SK-N-SH (cell line): ENCODE measurements at regions not wholly inside any gene's neighbourhood (a gene's known extent, or its start where the extent isn't known, plus 50 kb on each side); places are given as distances from the start of the nearest gene placed in this dataset.

Experiments used
- CTCF ChIA-PET: fragments of 300-600, 350-600 bp; formaldehyde crosslinking; extraction: SDS; loops from one replicate; lab custom pipeline; 2021; lab: Yijun Ruan, JAX
- POLR2A ChIA-PET: fragments of 350-600 bp; sonication (Branson Sonifier 250); formaldehyde crosslinking; extraction: SDS; loops from one replicate; lab custom pipeline; 2020; ENCODE audit warnings: antibody characterized with exemption, inconsistent platforms; lab: Yijun Ruan, JAX
- DNase-seq: peaks from one replicate; pipeline ENCODE4 v3.0.0; 2012
- H2AFZ ChIP-seq: fragments of 200-600 bp; sonication (generic); 2 replicates; pipeline ENCODE4 v1.8.1; 2016; ENCODE audit warnings: antibody characterized with exemption, mild to moderate bottlenecking, low read depth
- H3F3A ChIP-seq: fragments of 200-600 bp; sonication (generic); replicated peaks from 2 replicates; pipeline ENCODE3; 2016; ENCODE audit warnings: antibody characterized with exemption, mild to moderate bottlenecking; ENCODE audit not compliant: insufficient read depth
- H3K27ac ChIP-seq, 2 experiments: fragments of 200-500 bp in 1 of 2; fragments of 200-600 bp in 1 of 2; sonication (Bioruptor generic) in 1 of 2; sonication (generic), shearing (Covaris generic) in 1 of 2; 2 replicates each; pipeline versions ENCODE4 v1.5.1 to v1.6.1; 2014 to 2016; ENCODE audit warnings: low read depth in 2 of 2, inconsistent platforms in 1 of 2, low read length in 1 of 2, mild to moderate bottlenecking in 1 of 2, mixed read lengths in 1 of 2
- H3K27me3 ChIP-seq: fragments of 200-600 bp; sonication (generic), shearing (Covaris generic); 2 replicates; pipeline ENCODE4 v1.6.1; 2016; ENCODE audit warnings: mixed run types; ENCODE audit not compliant: insufficient read depth
- H3K36me3 ChIP-seq, 2 experiments: fragments of 200-500 bp in 1 of 2; fragments of 200-600 bp in 1 of 2; sonication (Bioruptor generic) in 1 of 2; sonication (generic) in 1 of 2; replicated peaks in 1 of 2; 2 replicates each; pipeline versions ENCODE3 to v1.5.1; 2014 to 2016; ENCODE audit warnings: low read length in 1 of 2, mild to moderate bottlenecking in 1 of 2; ENCODE audit not compliant: insufficient read depth in 2 of 2, control insufficient read depth in 1 of 2
- H3K4me1 ChIP-seq, 2 experiments: fragments of 200-500 bp in 1 of 2; fragments of 200-600 bp in 1 of 2; sonication (Bioruptor generic) in 1 of 2; sonication (generic), shearing (Covaris generic) in 1 of 2; 2 replicates each; pipeline versions ENCODE4 v1.5.1 to v1.6.1; 2014 to 2016; ENCODE audit warnings: low read depth in 1 of 2, low read length in 1 of 2, mixed run types in 1 of 2; ENCODE audit not compliant: insufficient read depth in 2 of 2, control insufficient read depth in 1 of 2
- H3K4me2 ChIP-seq: fragments of 200-600 bp; sonication (generic), shearing (Covaris generic); 2 replicates; pipeline ENCODE4 v1.6.1; 2017; ENCODE audit warnings: mixed run types
- H3K4me3 ChIP-seq, 2 experiments: fragments of 200-500 bp in 1 of 2; fragments of 200-600 bp in 1 of 2; sonication (Bioruptor generic) in 1 of 2; sonication (generic), shearing (Covaris generic) in 1 of 2; 2 replicates each; pipeline versions ENCODE4 v1.5.1 to v1.8.1; 2014 to 2016; ENCODE audit warnings: low read depth in 2 of 2, inconsistent platforms in 1 of 2, low read length in 1 of 2, mild to moderate bottlenecking in 1 of 2, mixed read lengths in 1 of 2, moderate library complexity in 1 of 2
- H3K79me2 ChIP-seq: fragments of 200-600 bp; sonication (generic); 2 replicates; pipeline ENCODE4 v1.8.1; 2017; ENCODE audit warnings: mild to moderate bottlenecking; ENCODE audit not compliant: insufficient read depth
- H3K9ac ChIP-seq: fragments of 200-600 bp; sonication (generic); 2 replicates; pipeline ENCODE4 v1.6.1; 2017; ENCODE audit warnings: mixed run types
- H3K9me2 ChIP-seq: fragments of 200-600 bp; sonication (generic); 2 replicates; pipeline ENCODE4 v1.6.1; 2017; ENCODE audit warnings: mixed run types
- H3K9me3 ChIP-seq: fragments of 200-600 bp; sonication (generic); 2 replicates; pipeline ENCODE4 v1.6.1; 2017; ENCODE audit warnings: mixed run types, mild to moderate bottlenecking, moderate library complexity
- H4K20me1 ChIP-seq: fragments of 200-600 bp; sonication (generic); 2 replicates; pipeline ENCODE4 v1.6.1; 2017; ENCODE audit warnings: mild to moderate bottlenecking, mixed run types; ENCODE audit not compliant: insufficient read depth
- CHD2 ChIP-seq: fragments of 150-350 bp; IDR thresholded peaks from 2 replicates; pipeline ENCODE4 v1.6.1; 2018; ENCODE audit warnings: low read length; ENCODE audit not compliant: partially characterized antibody
- CTCF ChIP-seq: fragments of 200-600 bp; sonication (generic); IDR thresholded peaks from 2 replicates; pipeline ENCODE4 v1.6.1; 2017; ENCODE audit warnings: antibody characterized with exemption, mild to moderate bottlenecking, moderate library complexity
- EZH2phosphoT487 ChIP-seq: fragments of 200-600 bp; sonication (generic); IDR thresholded peaks from 2 replicates; pipeline ENCODE4 v1.6.1; 2017; ENCODE audit warnings: low read depth, mixed run types, mild to moderate bottlenecking, antibody characterized with exemption, moderate library complexity, borderline replicate concordance
- FOSL2 ChIP-seq: IDR thresholded peaks from 2 replicates; pipeline ENCODE4 v1.4.0; 2012; ENCODE audit warnings: low read depth, mild to moderate bottlenecking, moderate library complexity, borderline replicate concordance
- FOXM1 ChIP-seq: IDR thresholded peaks from 2 replicates; pipeline ENCODE4 v1.4.0; 2012; ENCODE audit warnings: low read depth, mild to moderate bottlenecking
- GABPA ChIP-seq: IDR thresholded peaks from 2 replicates; pipeline ENCODE4 v1.4.0; 2012; ENCODE audit warnings: low read depth, mild to moderate bottlenecking
- MXI1 ChIP-seq: IDR thresholded peaks from 2 replicates; pipeline ENCODE4 v1.6.1; 2012; ENCODE audit warnings: mild to moderate bottlenecking, low read depth, low read length, improper control_type of control experiment
- NRF1 ChIP-seq: IDR thresholded peaks from 2 replicates; pipeline ENCODE4 v1.6.1; 2012; ENCODE audit warnings: low read depth, mild to moderate bottlenecking, low read length
- POLR2AphosphoS5 ChIP-seq: IDR thresholded peaks from 2 replicates; pipeline ENCODE4 v1.6.1; 2012; ENCODE audit warnings: low read depth, low read length
- RFX5 ChIP-seq: IDR thresholded peaks from 2 replicates; pipeline ENCODE4 v1.6.1; 2012; ENCODE audit warnings: mild to moderate bottlenecking, improper control_type of control experiment, low read length
- RXRA ChIP-seq: IDR thresholded peaks from 2 replicates; pipeline ENCODE4 v1.4.0; 2012; ENCODE audit warnings: low read depth, mild to moderate bottlenecking, borderline replicate concordance
- SIN3A ChIP-seq: IDR thresholded peaks from 2 replicates; pipeline ENCODE4 v1.6.1; 2012; ENCODE audit warnings: low read depth, mild to moderate bottlenecking, low read length, moderate library complexity, borderline replicate concordance
- TAF1 ChIP-seq: IDR thresholded peaks from 2 replicates; pipeline ENCODE4 v1.6.1; 2012; ENCODE audit warnings: low read depth, mild to moderate bottlenecking, low read length, moderate library complexity, borderline replicate concordance
- TEAD4 ChIP-seq: IDR thresholded peaks from 2 replicates; pipeline ENCODE4 v1.4.0; 2012; ENCODE audit warnings: mild to moderate bottlenecking, borderline replicate concordance; ENCODE audit not compliant: insufficient read depth
- USF2 ChIP-seq: fragments of 150-350 bp; IDR thresholded peaks from 2 replicates; pipeline ENCODE4 v1.6.1; 2017; ENCODE audit warnings: antibody characterized with exemption, low read length, low read depth, borderline replicate concordance
- TF ChIP-seq, protein P1 (sequence below): IDR thresholded peaks from 2 replicates; pipeline ENCODE4 v1.4.0; 2012; ENCODE audit warnings: low read depth, borderline replicate concordance
- TF ChIP-seq, protein P2 (sequence below): IDR thresholded peaks from 2 replicates; pipeline ENCODE4 v1.4.0; 2012; ENCODE audit warnings: low read depth

DNA sequence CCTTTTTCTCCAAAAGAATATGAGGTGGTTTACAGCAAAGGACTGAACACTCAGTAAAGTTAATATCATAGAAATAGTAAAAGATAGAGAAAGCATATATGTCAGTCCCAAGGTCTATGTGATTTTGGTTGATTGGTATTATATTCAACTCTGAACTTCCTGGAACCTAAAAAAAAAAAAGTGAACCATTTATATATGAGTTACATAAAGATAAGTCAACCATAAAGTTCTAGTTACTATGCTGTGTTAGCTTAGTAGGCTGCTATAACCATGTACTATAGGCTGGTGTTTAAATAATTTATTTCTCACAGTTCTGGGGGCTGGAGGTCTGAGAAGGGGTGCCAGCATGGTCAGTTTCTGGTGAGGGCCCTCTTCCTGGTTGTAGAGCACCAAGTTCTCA is 475.6 kb downstream of the KLF12 start:
- H3F3A ChIP-seq = no peaks in the 10 kb centered on the region
- DNase-seq = no peak
- H4K20me1 ChIP-seq = no peaks in the 10 kb centered on the region
- no peaks in the 10 kb centered on the region for H3K36me3 ChIP-seq
- CTCF ChIA-PET = no interaction called here
- no peaks in the 10 kb centered on the region for H3K9me3 ChIP-seq
- H3K27me3 ChIP-seq = no peaks in the 10 kb centered on the region
- H3K9ac ChIP-seq = no peak overlapping the region
- no peaks in the 10 kb centered on the region for H3K4me1 ChIP-seq
- H3K4me3 ChIP-seq = no peak overlapping the region
- H3K27ac ChIP-seq = no peak overlapping the region
- H3K4me2 ChIP-seq = no peak overlapping the region
- no peaks in the 10 kb centered on the region for H3K79me2 ChIP-seq
- no peak overlapping the region for H2AFZ ChIP-seq
- TF ChIP-seq GABPA = no peak
- TF ChIP-seq POLR2AphosphoS5 = no peak
- no peak for TF ChIP-seq RFX5
- TF ChIP-seq TEAD4 = no peak
- no peak for TF ChIP-seq FOXM1
- TF ChIP-seq MXI1 = no peak
- TF ChIP-seq, protein P1, sequence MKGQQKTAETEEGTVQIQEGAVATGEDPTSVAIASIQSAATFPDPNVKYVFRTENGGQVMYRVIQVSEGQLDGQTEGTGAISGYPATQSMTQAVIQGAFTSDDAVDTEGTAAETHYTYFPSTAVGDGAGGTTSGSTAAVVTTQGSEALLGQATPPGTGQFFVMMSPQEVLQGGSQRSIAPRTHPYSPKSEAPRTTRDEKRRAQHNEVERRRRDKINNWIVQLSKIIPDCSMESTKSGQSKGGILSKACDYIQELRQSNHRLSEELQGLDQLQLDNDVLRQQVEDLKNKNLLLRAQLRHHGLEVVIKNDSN = no peak
- TF ChIP-seq EZH2phosphoT487 = no peak
- TF ChIP-seq USF2 = no peak
- no peak for TF ChIP-seq CTCF
- no peak for TF ChIP-seq TAF1
- no peak for TF ChIP-seq FOSL2
- TF ChIP-seq, protein P2, sequence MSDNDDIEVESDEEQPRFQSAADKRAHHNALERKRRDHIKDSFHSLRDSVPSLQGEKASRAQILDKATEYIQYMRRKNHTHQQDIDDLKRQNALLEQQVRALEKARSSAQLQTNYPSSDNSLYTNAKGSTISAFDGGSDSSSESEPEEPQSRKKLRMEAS = no peak
- no peak for TF ChIP-seq SIN3A
- TF ChIP-seq NRF1 = no peak
- no peak for TF ChIP-seq CHD2
- no peak for TF ChIP-seq RXRA
- H3K9me2 ChIP-seq = no peaks in the 10 kb centered on the region
- POLR2A ChIA-PET = no interaction called here
